GM23248 (cell line): ENCODE measurements at regions not wholly inside any gene's neighbourhood (a gene's known extent, or its start where the extent isn't known, plus 50 kb on each side); places are given as distances from the start of the nearest gene placed in this dataset.
"Not testable (repeated sequence)": the region's sequence is repeated elsewhere in the genome, so short reads cannot be mapped to it uniquely, and the experiment has no call there.

Source experiments
- DNase-seq: peaks from one replicate; pipeline ENCODE4 v3.0.0-alpha.2; 2015
- H2AFZ ChIP-seq: fragments of 200-600 bp; sonication (generic); 2 replicates; pipeline ENCODE4 v1.6.1; 2016; ENCODE audit warnings: antibody characterized with exemption
- H3F3A ChIP-seq: fragments of 200-600 bp; sonication (generic); 2 replicates; pipeline ENCODE4 v1.6.1; 2016; ENCODE audit warnings: mild to moderate bottlenecking, antibody characterized with exemption, mixed run types; ENCODE audit not compliant: insufficient read depth
- H3K27ac ChIP-seq: fragments of 200-600 bp; sonication (generic); 2 replicates; pipeline ENCODE4 v1.5.1; 2016; ENCODE audit warnings: mild to moderate bottlenecking
- H3K27me3 ChIP-seq: fragments of 200-600 bp; sonication (generic); replicated peaks from 2 replicates; pipeline ENCODE4 v1.6.1; 2016; ENCODE audit warnings: mild to moderate bottlenecking; ENCODE audit not compliant: insufficient read depth
- H3K36me3 ChIP-seq: fragments of 200-600 bp; sonication (generic); 2 replicates; pipeline ENCODE4 v1.6.1; 2016; ENCODE audit warnings: low read depth, mild to moderate bottlenecking
- H3K4me1 ChIP-seq: fragments of 200-600 bp; sonication (generic); 2 replicates; pipeline ENCODE4 v1.6.1; 2016; ENCODE audit warnings: mild to moderate bottlenecking; ENCODE audit not compliant: insufficient read depth
- H3K4me2 ChIP-seq: fragments of 200-600 bp; sonication (generic); one replicate; pipeline ENCODE4 v1.6.1; 2016; ENCODE audit warnings: mild to moderate bottlenecking; ENCODE audit not compliant: unreplicated experiment
- H3K4me3 ChIP-seq: fragments of 200-600 bp; sonication (generic); 2 replicates; pipeline ENCODE4 v1.5.1; 2016; ENCODE audit warnings: mild to moderate bottlenecking
- H3K79me2 ChIP-seq: fragments of 200-600 bp; sonication (generic); 2 replicates; pipeline ENCODE4 v1.6.1; 2016; ENCODE audit warnings: mild to moderate bottlenecking; ENCODE audit not compliant: insufficient read depth
- H3K9ac ChIP-seq: fragments of 200-600 bp; sonication (generic); 2 replicates; pipeline ENCODE4 v1.6.1; 2016; ENCODE audit warnings: mild to moderate bottlenecking
- H3K9me2 ChIP-seq: fragments of 200-600 bp; sonication (generic); 2 replicates; pipeline ENCODE4 v1.6.1; 2016; ENCODE audit warnings: mixed run types, mild to moderate bottlenecking, moderate library complexity; ENCODE audit not compliant: insufficient read depth
- H3K9me3 ChIP-seq: fragments of 200-600 bp; sonication (generic); one replicate; pipeline ENCODE4 v1.6.1; 2017; ENCODE audit warnings: low read depth
- H4K20me1 ChIP-seq: fragments of 200-600 bp; sonication (generic); 2 replicates; pipeline ENCODE4 v1.6.0; 2016; ENCODE audit not compliant: insufficient read depth
- EZH2 ChIP-seq: fragments of 200-600 bp; sonication (generic); IDR thresholded peaks from 2 replicates; pipeline ENCODE4 v1.6.1; 2018; ENCODE audit warnings: antibody characterized with exemption, mild to moderate bottlenecking; ENCODE audit not compliant: insufficient read depth, poor library complexity, severe bottlenecking
- EZH2phosphoT487 ChIP-seq: fragments of 200-600 bp; sonication (generic); IDR thresholded peaks from 2 replicates; pipeline ENCODE4 v1.6.1; 2018; ENCODE audit warnings: antibody characterized with exemption, moderate library complexity, mild to moderate bottlenecking, low read depth; ENCODE audit not compliant: insufficient read depth
- WGBS, 2 experiments: methylation state at CpG; one replicate each; pipeline ENCODE4 v1.1.6; 2015 to 2017; ENCODE audit warnings: low lambda C conversion rate in 2 of 2, low coverage in 1 of 2; ENCODE audit errors: missing lambda C conversion rate in 2 of 2; 5-methylcytosine and 5-hydroxymethylcytosine counted together
- in situ Hi-C: fragments of 300-500 bp; cut with MboI; formaldehyde crosslinking; loops from 2 replicates; pipeline ENCODE4 v1.15.0; 2020

GRCh38 chr22:22788460-22789037 is 99.1 kb upstream of the IGLL5 start:
- H3F3A ChIP-seq, result no peaks in the 10 kb centered on the region
- 45 to 51% methylated on average over 9 of the region's 9 CpGs for WGBS, 2 experiments
- no peak overlapping the region for H2AFZ ChIP-seq
- no peaks in the 10 kb centered on the region for H4K20me1 ChIP-seq
- H3K36me3 ChIP-seq, result no peaks in the 10 kb centered on the region
- no peaks in the 10 kb centered on the region for H3K79me2 ChIP-seq
- H3K4me1 ChIP-seq, result no peaks in the 10 kb centered on the region
- peaks cover 11% of the 10 kb centered on the region for H3K27me3 ChIP-seq
- H3K27ac ChIP-seq, result no peak overlapping the region
- H3K9me2 ChIP-seq, result no peaks in the 10 kb centered on the region
- in situ Hi-C loops, result no loop called here
- no peaks in the 10 kb centered on the region for H3K9me3 ChIP-seq
- TF ChIP-seq EZH2 (no peak), EZH2phosphoT487 (no peak)
- H3K4me3 ChIP-seq, result no peak overlapping the region
- no peak overlapping the region for H3K4me2 ChIP-seq
- no peak for DNase-seq
- no peak overlapping the region for H3K9ac ChIP-seq

DNA sequence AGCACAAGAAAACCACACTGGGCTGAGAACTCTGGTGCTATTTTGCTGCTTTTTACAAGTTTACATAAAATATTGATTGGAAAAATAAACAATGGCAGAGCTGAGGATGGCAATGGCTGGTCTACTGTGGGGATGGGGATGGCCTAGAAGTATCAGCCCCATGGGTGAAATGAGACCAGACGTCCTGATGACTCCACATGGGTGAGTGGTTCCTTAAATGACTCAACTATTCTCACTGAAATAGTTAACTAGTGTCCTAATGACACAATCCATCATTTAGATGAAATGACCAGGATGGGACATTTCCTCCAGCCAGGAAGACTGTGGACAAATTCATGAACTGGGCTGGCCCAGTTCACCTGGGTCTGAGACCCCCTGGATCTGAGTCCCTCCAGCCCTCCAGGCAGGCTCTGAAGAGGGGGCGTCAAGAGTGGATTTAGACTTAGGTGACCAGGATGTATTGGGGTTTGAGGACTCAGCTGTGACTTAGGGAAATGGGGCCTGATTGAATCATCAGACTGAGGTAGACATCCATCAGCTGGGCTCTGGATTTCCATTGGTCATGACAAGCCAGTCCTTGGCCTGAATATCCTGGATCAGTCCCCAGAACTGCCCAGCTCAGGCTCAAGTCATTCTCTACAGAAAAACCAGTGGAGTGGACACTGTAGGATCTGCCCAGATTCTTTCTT is 98.2 kb upstream of the IGLL5 start:
- no peaks in the 10 kb centered on the region for H3K9me3 ChIP-seq
- no peak overlapping the region for H3K4me3 ChIP-seq
- DNase-seq, result no peak
- H3F3A ChIP-seq, result no peaks in the 10 kb centered on the region
- no peak overlapping the region for H3K9ac ChIP-seq
- no peak overlapping the region for H3K4me2 ChIP-seq
- H4K20me1 ChIP-seq, result no peaks in the 10 kb centered on the region
- no peaks in the 10 kb centered on the region for H3K36me3 ChIP-seq
- WGBS, 2 experiments, result 42 to 43% methylated on average over 2 of the region's 2 CpGs
- H3K27me3 ChIP-seq, result peaks cover 4% of the 10 kb centered on the region
- H3K27ac ChIP-seq, result no peak overlapping the region
- TF ChIP-seq EZH2, result no peak
- no peak for TF ChIP-seq EZH2phosphoT487
- no peak overlapping the region for H2AFZ ChIP-seq
- in situ Hi-C loops, result no loop called here
- no peaks in the 10 kb centered on the region for H3K4me1 ChIP-seq
- no peaks in the 10 kb centered on the region for H3K9me2 ChIP-seq
- H3K79me2 ChIP-seq, result no peaks in the 10 kb centered on the region

- H3K9ac ChIP-seq, result no peak overlapping the region
- H3K4me3 ChIP-seq, result no peak overlapping the region
- no peaks in the 10 kb centered on the region for H3K79me2 ChIP-seq
- in situ Hi-C loops, result no loop called here
- no peaks in the 10 kb centered on the region for H3K9me2 ChIP-seq
- no peaks in the 10 kb centered on the region for H3K36me3 ChIP-seq
- H3K4me1 ChIP-seq, result no peaks in the 10 kb centered on the region
- no peak overlapping the region for H3K4me2 ChIP-seq
- no peak for DNase-seq
- TF ChIP-seq EZH2phosphoT487 (no peak), EZH2 (no peak)
- H2AFZ ChIP-seq, result no peak overlapping the region
- no peaks in the 10 kb centered on the region for H3F3A ChIP-seq
- no peak overlapping the region for H3K27ac ChIP-seq
- no peaks in the 10 kb centered on the region for H4K20me1 ChIP-seq
- 78 to 84% methylated on average over 6 of the region's 6 CpGs for WGBS, 2 experiments
- H3K27me3 ChIP-seq, result no peaks in the 10 kb centered on the region; the same call in none of the 2 replicates
- H3K9me3 ChIP-seq, result no peaks in the 10 kb centered on the region
These were observed 97.4 kb upstream of the IGLL5 start for GRCh38 chr22:22789922-22790845.

- H3K4me3 ChIP-seq, result no peak overlapping the region
- H3F3A ChIP-seq, result no peaks in the 10 kb centered on the region
- H4K20me1 ChIP-seq, result no peaks in the 10 kb centered on the region
- no peaks in the 10 kb centered on the region for H3K36me3 ChIP-seq
- no peaks in the 10 kb centered on the region for H3K4me1 ChIP-seq
- no peak for DNase-seq
- in situ Hi-C loops, result no loop called here
- no peak overlapping the region for H3K27ac ChIP-seq
- H2AFZ ChIP-seq, result no peak overlapping the region
- H3K27me3 ChIP-seq, result no peaks in the 10 kb centered on the region; the same call in 1 of the 2 replicates
- H3K9me2 ChIP-seq, result no peaks in the 10 kb centered on the region
- no peaks in the 10 kb centered on the region for H3K79me2 ChIP-seq
- H3K9me3 ChIP-seq, result no peaks in the 10 kb centered on the region
- 35 to 41% methylated on average over 10 of the region's 10 CpGs for WGBS, 2 experiments
- no peak overlapping the region for H3K9ac ChIP-seq
- H3K4me2 ChIP-seq, result no peak overlapping the region
- TF ChIP-seq EZH2phosphoT487, result no peak
- no peak for TF ChIP-seq EZH2
These were observed 96.0 kb upstream of the IGLL5 start for GRCh38 chr22:22791438-22792181.

- H3K9me2 ChIP-seq, in situ Hi-C loops: not testable (repeated sequence)
- WGBS, 2 experiments, result 69% methylated on average over 4 of the region's 4 CpGs
These were observed 95.3 kb upstream of the IGLL5 start for GRCh38 chr22:22792205-22792786.

GRCh38 chr22:22795639-22796038 is 92.0 kb upstream of the IGLL5 start:
- H3K36me3 ChIP-seq, H3K27ac ChIP-seq, H3K4me3 ChIP-seq, H3K27me3 ChIP-seq, H3K9me2 ChIP-seq, H3K4me2 ChIP-seq, H4K20me1 ChIP-seq, H3K9ac ChIP-seq, H3K9me3 ChIP-seq, H2AFZ ChIP-seq, H3F3A ChIP-seq, in situ Hi-C loops, DNase-seq, H3K4me1 ChIP-seq, H3K79me2 ChIP-seq: not testable (repeated sequence)
- 47 to 50% methylated on average over 2 of the region's 2 CpGs for WGBS, 2 experiments

More at GRCh38 chr22:22792205-22792786, 95.3 kb upstream of the IGLL5 start:
- not testable (repeated sequence) for H3K9ac ChIP-seq, H4K20me1 ChIP-seq, H3K4me2 ChIP-seq, H3K9me3 ChIP-seq, DNase-seq, H3K27ac ChIP-seq, H3K4me3 ChIP-seq, H3K79me2 ChIP-seq, H3F3A ChIP-seq, H3K4me1 ChIP-seq, H3K36me3 ChIP-seq, H3K27me3 ChIP-seq, H2AFZ ChIP-seq
